ENCODE measurements at regions not wholly inside any gene's neighbourhood (a gene's known extent, or its start where the extent isn't known, plus 50 kb on each side); places are given as distances from the start of the nearest gene placed in this dataset.
"Not testable (repeated sequence)": the region's sequence is repeated elsewhere in the genome, so short reads cannot be mapped to it uniquely, and the experiment has no call there.

DNA sequence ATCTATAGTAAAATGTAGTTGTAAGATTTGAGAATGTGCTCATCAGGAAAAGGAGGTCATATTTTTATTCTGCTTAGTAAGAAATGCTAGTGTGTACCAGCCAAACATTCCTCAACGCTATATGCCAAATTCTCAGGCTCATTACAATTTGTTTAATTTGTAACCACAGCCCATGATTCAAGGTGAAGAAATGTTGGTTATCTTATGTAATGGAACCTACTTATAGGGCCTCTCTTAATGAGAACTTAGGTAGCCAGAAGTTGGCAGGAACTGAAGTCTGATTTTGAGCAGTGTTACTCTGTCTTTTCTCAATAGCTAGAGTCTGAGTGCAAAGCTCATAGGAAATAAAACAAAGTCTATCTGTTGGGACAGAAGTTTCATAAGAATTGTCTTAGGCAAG, 595.0 kb downstream of the GLUD2 start:
- no peak for DNase-seq (ENCODE audit: low read depth in 2 of 2)

DNA sequence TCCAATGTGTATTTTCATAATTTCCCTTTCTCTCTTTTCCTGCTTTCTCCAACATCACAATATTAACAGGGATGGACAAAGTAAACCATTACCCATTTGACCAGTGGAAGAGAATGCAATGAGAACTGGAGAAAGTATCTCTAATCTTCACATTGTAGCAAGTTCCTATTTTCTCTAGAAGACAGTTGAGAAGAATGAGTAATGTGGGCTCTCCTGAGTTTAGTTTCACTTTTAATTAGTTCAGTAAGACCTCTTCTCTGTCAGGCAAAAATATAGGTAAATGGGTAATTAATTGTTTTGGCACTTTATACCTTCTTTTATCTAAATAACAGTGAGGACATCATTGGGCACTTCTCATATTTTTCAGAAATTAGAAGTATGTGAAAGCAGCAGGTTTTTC, 602.0 kb downstream of the GLUD2 start:
- DNase-seq (ENCODE audit: low read depth in 2 of 2): no peak

DNA sequence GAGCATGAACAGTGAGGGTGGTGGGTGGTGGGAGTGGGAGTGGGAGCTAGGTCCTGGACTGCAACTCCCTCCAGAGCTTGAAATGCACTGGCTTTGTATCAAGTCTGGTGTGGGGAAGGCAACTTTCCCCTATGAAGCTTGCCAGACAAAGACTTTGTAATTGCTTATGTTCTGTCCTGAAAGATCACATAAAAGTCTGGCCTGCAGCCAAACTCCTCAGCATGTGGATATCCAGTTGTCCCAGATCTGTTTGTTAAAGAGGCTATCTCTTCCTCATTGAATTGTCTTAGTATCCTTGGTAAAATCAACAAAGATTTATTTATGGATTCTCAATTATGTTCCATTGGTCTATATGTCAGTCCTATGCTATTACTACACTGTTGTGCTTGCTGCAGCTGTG, 607.9 kb downstream of the GLUD2 start:
- DNase-seq (ENCODE audit: low read depth in 2 of 2): no peak

DNA sequence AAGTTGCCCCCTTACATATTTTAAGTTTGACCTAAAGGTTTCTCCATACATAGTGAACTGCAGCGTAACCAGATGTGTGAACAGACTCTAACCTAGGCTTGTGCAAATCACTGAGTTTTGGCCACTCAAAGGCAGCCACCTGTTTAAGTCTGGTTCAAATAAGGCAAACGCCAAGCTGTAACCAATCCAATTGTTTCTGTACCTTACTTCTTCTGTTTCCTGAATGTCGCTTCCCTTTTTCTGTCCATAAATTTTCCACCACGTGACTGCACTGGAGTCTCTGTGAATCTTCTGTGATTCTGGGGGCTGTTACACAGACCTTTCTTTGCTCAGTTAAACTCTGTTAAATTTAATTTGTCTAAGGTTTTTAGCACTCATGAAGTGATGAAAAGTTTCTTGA, 618.8 kb downstream of the GLUD2 start:
- no peak for DNase-seq (ENCODE audit: low read depth in 2 of 2)

DNA sequence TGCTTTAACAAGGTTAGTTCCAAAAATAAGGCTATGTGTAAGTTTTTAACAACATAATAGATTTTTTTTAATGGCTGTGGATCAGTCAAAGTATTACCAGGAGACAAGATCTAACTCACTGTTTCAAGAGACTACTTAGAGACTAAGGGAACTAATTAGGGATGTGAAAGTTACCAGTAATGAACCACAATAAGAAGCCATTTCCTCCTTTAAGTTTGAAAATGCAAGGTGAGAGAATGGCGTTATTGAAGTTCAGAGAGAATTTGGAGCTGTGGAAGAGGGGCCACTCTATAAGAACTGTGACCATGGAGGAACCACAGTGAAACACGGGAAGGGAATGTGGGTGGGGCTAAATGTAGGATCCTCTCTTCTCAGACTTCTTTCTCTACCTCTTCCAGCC, 624.2 kb downstream of the GLUD2 start:
- no peak for DNase-seq (ENCODE audit: low read depth in 2 of 2)

DNA sequence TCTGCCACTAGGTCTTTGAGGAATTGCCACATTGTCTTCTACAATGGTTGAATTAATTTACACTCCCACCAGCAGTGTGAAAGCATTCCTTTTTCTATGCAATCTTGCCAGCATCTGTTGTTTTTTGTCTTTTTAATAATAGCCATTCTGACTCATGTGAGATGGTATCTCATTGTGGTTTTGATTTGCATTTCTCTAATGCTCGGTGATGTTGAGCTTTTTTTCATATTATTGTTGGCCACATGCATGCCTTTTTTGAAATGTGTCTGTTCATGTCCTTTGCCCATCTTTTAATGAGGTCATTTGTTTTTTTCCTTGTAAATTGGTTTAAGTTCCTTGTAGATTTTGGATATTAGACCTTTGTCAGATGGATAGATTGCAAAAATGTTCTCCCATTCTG, 661.8 kb downstream of the GLUD2 start:
- not testable (repeated sequence) for DNase-seq (ENCODE audit: low read depth in 2 of 2)

DNA sequence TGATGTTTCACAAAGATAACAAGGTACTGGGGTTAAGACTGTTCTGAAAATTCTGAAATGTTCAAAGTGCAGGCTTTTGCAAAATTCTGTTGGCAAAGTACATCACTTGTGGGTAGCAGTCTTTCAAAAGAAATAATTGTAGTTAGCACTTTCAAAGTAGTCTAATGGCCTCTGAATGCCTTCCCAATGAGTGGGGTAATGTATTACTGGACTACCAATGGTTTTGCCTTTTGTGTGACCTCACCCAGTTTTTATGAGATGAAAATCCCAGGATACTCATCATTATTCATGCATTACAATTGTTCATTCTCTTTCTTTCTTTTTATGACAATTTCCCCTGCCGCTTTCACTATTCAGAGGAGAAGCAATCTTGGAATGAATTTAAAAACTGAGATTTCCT, 686.1 kb downstream of the GLUD2 start:
- DNase-seq (ENCODE audit: low read depth in 2 of 2): no peak

DNA sequence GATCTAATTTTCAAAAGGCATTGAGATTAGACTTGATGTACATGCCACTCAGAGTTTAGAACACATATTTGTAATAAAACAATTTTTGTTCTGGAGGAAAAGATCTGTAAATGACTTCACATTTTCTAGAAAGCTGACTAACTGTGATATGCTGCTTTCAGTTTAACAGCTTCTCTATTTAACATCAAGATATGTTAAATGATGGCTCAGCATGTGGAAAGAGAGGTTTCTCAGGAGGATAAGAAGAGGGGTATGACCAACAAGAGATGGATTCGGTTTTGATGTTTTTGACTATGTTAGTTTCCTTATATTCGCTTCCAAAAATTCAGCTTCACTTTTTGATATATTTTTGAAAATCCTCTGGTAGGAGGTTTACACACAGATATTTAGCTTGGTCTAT, 698.7 kb downstream of the GLUD2 start:
- no peak for DNase-seq (ENCODE audit: low read depth in 2 of 2)

DNA sequence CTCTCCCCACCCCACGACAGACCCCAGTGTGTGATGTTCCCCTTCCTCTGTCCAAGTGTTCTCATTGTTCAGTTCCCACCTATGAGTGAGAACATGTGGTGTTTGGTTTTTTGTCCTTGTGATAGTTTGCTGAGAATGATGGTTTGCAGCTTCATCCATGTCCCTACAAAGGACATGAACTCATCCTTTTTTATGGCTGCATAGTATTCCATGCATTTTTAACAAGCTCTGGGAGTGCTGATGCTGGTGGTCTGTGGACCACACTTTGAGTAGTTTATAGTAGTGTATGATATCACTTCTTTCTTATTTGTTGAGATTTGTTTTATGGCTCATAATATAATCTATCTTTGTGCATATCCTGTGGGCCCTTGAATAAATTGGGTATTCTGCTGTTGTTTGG, 706.2 kb downstream of the GLUD2 start:
- DNase-seq (ENCODE audit: low read depth in 2 of 2): not testable (repeated sequence)

DNA sequence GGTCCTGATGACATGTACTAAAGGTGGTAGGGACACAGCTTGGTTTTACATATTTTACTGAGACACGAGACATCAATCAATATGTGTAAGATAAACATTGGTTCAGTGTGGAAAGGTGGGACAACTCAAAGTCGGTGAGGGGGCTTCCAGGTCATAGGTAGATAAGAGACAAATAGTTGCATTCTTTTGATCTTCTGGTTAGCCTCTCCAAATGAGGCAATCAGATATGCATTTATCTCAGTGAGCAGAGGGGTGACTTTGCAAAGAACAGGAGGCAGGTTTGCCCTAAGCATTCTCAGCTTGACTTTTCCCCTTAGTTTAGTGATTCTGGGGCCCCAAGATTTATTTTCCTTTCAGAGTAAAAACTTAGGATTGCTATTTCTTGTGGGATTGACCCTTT, 706.9 kb downstream of the GLUD2 start:
- DNase-seq (ENCODE audit: low read depth in 2 of 2): no peak

DNA sequence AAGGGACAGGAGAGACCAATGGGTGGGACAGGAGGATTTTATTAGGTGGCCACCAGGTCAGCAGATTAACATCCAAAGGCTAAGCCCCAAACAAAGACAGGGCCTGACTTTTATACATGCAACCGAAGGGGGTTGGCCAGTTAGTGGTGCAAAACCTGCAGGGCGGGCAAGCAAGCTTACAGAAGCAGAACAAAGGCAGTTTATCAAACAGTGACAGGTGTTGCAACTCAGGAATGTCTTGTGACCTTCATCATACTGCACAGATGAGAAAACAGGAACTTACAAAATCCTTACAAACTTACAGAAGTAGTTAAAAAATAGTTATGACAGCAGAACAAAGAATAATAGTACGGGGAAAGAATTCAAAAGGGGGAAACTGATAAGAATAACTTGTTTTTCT, 708.1 kb downstream of the GLUD2 start:
- no peak for DNase-seq (ENCODE audit: low read depth in 2 of 2)

DNA sequence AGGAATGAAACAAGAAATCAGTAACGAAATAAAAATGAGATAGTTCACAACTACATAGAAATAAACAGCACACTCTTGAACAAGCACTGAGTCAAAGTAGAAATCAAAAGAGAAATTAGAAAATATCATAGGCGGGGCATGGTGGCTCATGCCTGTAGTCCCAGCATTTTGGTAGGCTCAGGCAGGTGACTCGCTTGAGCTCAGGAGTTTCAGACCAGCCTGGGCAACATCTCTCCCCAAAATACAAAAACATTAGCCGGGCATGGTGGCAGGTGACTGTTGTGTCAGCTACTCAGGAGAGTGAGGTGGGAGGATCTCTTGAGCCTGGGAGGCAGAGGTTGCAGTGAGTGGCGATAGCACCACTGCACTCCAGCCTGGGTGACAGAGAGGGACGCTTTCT, 714.4 kb downstream of the GLUD2 start:
- no peak for DNase-seq (ENCODE audit: low read depth in 2 of 2)

DNA sequence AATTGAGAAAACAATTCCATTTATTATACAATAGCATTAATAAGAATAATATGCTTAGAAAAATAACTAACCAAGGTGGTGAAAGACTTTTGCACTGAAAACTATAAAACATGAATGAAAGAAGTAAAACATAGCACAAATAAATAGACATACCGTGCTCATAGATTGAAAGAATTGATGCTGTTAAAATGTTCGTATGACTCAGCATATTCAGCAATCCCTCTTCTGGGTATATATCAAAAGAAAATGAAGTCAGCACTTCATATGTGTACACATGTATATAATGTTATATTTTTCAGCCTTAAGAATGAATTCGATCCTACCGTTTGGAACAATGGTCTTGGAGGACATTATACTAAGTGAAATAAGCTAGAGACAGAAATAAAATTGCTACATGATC, 716.3 kb downstream of the GLUD2 start:
- no peak for DNase-seq (ENCODE audit: low read depth in 2 of 2)

DNA sequence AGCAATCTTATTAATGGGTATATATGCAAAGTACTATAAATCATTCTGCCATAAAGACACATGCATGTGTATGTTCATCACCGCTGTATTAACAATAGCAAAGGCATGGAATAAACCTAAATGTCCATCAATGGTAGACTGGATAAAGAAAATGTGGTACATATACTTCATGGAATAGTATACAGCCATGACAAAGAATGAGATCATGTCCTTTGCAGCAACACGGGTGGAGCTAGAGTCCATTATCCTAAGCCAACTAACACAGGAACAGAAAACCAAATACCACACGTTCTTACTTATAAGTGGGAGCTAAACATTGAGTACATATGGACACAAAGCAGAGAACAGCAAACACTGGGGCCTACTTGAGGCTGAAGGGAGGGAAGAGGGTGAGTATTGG, 720.8 kb downstream of the GLUD2 start:
- not testable (repeated sequence) for DNase-seq (ENCODE audit: low read depth in 2 of 2)

DNA sequence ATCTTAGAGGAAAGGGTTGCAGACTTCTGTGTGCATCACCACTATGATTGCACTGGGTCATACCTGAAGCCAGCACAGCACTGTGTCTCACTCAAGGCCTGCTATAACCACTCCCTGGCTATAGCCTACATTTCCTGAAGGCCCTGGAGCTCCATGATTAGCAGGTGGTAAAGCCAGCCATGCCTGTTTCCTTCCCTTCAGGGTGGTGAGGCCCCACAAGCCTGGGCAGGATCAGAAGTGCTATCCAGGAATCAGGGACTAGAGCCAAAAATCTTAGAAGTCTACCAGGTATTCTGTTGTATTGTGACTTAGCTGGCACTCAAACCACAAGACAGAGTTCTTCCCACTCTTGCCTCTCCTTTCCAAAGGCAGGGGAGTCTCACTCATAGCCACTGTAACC, 734.6 kb downstream of the GLUD2 start:
- DNase-seq (ENCODE audit: low read depth in 2 of 2): no peak

DNA sequence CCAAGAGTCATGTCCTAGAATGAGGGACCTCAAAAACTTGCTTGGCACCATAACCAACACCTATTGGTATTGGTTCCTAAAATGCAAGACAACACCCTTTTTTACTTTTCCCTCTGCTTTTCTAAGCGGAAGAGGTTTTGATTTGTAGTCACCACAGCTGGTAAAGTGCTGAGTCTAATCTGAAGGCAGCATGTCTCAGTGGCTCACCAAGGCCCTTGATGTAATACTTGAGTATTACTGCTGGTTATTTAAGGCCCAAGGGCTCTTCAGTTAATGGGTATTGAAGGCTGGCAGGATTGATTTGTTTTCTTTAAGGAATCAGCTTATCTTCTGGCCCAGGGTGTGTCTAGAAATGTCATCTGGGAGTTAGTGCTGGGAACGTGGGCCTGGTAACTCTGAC, 735.1 kb downstream of the GLUD2 start:
- no peak for DNase-seq (ENCODE audit: low read depth in 2 of 2)

DNA sequence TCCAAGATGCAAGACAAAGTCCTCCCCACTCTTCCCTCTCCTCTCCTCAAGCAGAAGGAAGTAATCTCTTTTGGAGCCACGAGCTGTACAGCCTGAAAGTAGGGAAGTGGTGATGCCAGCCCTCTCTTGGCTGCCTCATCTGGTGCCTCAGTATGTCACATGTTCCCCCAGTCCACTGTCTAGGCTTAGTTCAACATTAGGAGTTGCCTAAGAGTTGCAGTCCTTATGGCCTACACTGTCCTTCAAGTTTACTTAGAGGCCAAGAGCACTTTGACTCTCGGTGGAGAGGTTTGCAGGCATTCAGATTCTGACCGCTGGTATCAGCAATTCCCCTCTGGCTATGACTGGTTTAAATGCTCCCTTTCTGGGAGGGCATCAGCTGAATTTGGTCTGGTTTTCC, 735.6 kb downstream of the GLUD2 start:
- DNase-seq (ENCODE audit: low read depth in 2 of 2): no peak

DNA sequence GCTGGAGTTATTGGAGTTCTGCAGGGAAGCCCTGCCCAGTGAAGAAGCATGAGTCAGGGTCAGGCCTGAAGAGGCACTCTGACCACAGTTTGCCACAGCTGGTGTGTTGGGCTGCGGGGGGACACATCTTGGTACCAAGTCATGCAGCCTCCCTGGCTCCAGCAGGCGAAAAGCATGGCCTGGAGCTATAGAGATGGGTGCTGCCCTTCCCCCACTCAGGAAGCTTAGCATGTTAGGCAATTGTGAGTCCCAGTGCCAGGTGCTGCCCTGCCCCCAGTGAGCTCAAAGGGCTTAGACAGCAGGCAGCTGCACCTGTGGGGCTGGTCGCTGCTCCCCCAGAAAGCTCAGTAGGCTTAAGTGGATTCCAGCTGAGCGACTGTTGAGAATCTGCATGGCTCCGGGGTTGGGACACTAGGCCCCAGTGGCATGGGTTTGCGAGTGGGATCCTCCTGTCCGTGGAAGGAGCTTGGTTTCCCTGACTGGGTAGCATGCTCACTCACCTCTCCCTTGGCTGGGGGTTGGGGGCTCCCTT, 755.5 kb downstream of the GLUD2 start:
- no peak for DNase-seq (ENCODE audit: low read depth in 2 of 2)

DNA sequence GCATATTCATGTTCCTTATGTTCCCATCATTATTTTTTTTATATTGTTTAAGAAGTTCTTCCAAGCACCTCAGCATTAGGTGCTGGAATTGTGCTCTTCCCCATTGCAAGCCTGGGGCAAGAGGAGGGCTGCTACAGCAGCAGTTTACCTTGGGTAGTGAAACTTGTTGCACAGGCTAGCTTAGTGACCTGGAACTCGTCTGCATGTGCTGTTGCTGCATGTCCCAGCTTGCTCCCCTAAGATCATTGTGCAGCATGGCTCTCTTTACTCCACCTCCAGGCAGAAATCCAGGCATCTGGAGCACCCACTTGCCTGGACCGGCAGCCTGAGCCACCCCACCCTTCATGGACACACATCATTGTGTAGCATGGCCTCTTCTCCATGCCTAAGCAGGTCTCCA, 776.0 kb downstream of the GLUD2 start:
- no peak for DNase-seq (ENCODE audit: low read depth in 2 of 2)

DNA sequence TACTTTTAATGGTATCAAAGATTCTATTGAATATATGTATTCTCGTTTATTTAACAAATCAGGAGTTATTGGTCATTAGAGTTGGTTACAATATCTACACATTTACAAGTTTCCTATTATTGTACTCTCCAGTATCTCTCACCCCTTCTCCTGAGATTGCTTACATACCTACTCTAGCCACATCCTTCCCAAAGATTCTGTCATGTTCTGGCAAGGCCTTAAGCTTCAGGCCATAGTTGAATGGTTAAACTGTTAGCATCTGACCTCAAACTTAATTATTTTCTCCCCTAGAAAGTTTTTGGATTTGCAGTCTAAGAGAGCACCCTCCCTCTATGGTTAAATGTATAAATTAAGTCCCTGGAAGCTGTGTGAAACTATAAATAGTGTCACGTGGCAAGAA, 784.2 kb downstream of the GLUD2 start:
- DNase-seq (ENCODE audit: low read depth in 2 of 2): no peak

DNA sequence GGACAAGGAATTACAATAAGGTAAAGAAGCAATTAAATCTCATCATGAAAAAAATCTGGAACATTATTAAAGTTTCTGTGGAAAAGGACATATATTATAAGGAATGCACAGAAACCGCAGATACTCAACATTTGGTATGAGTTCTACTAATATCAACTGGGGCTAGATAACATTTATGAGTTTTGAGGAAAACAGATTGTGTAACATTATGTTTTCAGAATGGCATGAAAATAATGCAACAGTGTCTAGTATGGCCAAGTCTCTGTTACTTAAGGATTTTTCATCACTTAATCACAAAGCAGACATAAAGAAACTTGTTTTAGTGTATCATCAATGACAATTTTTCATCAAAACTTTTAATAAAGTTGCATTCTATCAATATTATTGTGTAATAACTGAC, 785.0 kb downstream of the GLUD2 start:
- DNase-seq (ENCODE audit: low read depth in 2 of 2): no peak

DNA sequence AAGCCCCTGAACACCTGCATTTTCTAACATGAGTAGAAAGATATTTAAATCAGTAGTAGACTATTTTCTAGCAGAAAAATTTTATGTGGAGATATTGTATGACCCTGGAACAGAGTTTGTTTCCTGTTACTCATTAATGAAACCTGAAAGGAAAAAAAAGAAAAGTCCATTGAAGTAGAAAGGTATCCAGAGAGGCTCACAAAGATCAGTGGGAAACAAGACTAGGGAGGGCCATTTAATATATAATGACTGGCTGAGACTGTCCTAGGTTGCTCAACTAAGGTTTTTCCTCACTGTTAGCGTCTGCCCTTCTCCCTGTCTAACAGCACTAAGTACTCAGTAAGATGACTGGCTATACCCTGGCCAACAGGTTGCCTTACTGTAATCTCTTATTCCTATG, 788.6 kb downstream of the GLUD2 start:
- no peak for DNase-seq (ENCODE audit: low read depth in 2 of 2)

DNA sequence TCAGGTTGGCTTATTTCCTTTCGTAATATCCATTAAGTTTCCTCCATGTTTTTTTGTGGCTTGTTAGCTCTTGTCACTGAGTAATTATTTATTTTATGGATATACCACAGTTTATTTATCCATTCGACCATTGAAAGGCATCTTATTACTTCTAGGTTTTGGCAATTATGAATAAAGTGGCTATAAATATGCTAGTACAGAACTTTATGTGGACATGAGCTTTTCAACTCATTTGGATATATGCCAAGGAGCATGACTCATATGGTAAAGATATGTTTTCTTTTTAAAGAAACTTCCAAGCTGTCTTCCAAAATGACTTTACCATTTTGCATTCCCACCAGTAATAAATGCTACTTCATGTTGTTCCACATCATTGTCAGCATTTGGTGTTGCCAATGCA, 803.6 kb downstream of the GLUD2 start:
- DNase-seq (ENCODE audit: low read depth in 2 of 2): no peak

DNA sequence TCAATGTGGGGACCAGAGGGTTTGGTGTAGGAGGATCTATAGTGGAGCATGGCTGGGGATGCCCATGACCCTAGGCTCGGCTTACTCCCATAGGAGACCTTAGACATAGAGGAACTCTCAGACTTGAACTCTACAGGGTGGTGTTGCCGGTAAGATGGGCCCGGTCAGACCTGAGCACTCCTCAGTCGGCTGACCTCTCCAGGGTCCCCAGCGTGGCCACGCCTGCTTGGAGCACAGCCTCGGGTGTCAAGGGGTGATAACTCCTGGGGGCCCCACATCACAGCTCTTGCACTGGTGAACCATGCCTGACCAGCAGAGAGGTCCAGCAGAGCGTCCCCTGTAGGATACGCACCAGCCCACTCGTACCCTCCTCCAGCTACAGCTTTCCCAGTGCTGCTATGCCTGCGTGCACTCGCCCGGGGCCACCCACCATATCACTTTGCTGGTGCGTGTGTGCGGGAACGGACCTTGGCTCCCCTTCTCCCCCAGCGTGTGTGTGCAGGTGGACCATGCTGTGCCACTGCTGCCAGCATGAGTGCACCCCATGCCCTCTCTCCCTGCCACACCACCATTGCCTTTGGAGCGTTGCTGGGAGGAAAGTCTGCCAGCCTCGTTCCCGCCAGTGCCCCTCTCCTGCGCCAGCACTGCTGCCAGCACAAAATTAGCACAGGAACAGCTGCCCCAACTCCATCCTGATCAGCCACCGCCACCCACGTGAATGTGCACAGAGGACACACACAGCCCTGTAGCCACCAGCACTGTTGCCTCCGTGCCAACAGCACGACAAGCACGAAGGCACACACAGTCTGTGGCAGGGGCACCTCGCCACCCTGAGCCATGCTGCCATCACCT, 806.6 kb downstream of the GLUD2 start:
- no peak for DNase-seq (ENCODE audit: low read depth in 2 of 2)

Data from stimulated activated CD4-positive, alpha-beta T cell treated with anti-CD3 and anti-CD28 coated beads, Interleukin-1b, Interleukin-23, amount 100 ng/mL, for 4 hours (primary cell).